Epithelial cell of esophagus (primary cell): ENCODE measurements at regions not wholly inside any gene's neighbourhood (a gene's known extent, or its start where the extent isn't known, plus 50 kb on each side); places are given as distances from the start of the nearest gene placed in this dataset.

Source experiments
- DNase-seq: peaks from one replicate; pipeline ENCODE4 v3.0.0; 2010; ENCODE audit warnings: low read depth
- H3K4me3 ChIP-seq: 2 replicates; pipeline ENCODE4 v1.5.1; 2011; ENCODE audit warnings: mild to moderate bottlenecking, low read length, control low read depth
- CTCF ChIP-seq: IDR thresholded peaks from 2 replicates; pipeline ENCODE4 v1.5.1; 2011; ENCODE audit warnings: low read depth, mild to moderate bottlenecking, low read length, control low read depth, inconsistent platforms; ENCODE audit not compliant: insufficient read depth; ENCODE audit errors: missing control alignments

- H3K4me3 ChIP-seq, result no peak overlapping the region
- DNase-seq, result no peak
- TF ChIP-seq CTCF, result no peak
Measured at GRCh38 chr6:10154251-10154650, 260.6 kb downstream of the TFAP2A start.

- TF ChIP-seq CTCF, result no peak
- H3K4me3 ChIP-seq, result no peak overlapping the region
- peak; percentile 38 for DNase-seq
Measured at GRCh38 chr6:10151144-10151915, 263.5 kb downstream of the TFAP2A start.

- no peak for TF ChIP-seq CTCF
- no peak for DNase-seq
- no peak overlapping the region for H3K4me3 ChIP-seq
Measured at GRCh38 chr6:10149603-10150002, 265.3 kb downstream of the TFAP2A start.

DNA sequence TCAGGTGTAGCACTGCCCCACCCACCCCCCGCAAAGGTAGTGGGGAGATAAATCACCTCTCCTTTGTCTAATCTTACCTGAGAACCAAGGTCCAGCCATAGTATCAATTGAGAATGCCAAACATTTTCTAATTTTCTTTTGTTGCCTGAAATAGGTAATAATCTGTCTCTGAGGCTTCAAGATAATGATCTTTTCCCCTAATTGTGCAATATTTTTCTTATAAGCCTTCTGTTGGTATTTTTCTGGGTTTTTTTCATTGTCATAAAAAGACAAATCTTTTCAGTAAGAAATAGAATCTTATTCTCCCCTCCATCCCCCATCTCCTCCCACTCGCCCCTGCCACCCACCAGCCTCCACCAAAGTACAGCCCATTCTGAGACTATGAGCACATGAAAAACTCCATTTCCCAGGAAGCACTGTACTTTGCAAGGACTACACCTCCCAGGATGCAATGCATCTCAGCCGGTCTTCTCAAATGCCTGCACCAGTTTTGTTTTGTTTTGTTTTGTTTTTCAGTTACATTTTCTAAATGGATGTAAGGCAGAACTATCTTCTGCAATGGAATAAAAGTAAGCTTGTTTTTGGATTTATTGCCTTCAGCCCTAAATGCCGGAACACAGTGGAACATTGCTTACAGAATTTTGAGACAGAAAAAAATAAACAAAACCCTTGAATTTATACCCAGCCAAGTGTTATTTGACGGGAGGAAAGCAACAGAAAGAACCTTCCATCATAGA lies 268.0 kb downstream of the TFAP2A start:
- no peak for TF ChIP-seq CTCF
- peak overlapping the region; percentile 11 for H3K4me3 ChIP-seq
- DNase-seq, result peak; percentile 71

GRCh38 chr6:10144772-10145171 lies 270.1 kb downstream of the TFAP2A start:
- peak; percentile 45 for DNase-seq
- no peak for TF ChIP-seq CTCF

GRCh38 chr6:10141746-10142443 lies 273.0 kb downstream of the TFAP2A start:
- H3K4me3 ChIP-seq, result no peak overlapping the region
- DNase-seq, result peak; percentile 60
- TF ChIP-seq CTCF, result no peak

More at GRCh38 chr6:10144772-10145171, 270.1 kb downstream of the TFAP2A start:
- no peak overlapping the region for H3K4me3 ChIP-seq
